ENCODE measurements at regions not wholly inside any gene's neighbourhood (a gene's known extent, or its start where the extent isn't known, plus 50 kb on each side); places are given as distances from the start of the nearest gene placed in this dataset.

DNA sequence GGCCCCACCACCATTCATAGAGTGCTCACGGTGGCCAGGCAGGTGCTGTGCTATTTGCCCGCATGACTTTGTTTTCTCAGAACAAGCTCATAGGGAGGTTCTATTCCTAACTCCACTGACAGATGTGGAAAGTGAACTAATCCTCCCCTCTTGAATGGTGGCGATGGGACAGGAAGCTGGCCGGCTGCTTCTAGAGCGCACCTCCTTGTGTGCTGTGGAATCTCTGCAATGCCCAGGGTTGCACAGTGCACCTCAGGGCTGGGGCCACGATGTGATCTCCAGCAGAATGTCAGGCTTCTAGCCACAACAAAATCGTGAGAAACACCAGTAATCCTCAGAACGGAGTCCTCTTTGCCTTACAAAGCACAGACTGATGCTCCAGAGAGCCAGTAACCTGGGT is 53.8 kb upstream of the SLC22A23 start:
- Histone ChIP-seq H3K27me3 (replicated peaks; ENCODE audit: control insufficient read depth, insufficient read depth, low read length) (no peaks in the 10 kb centered on the region), H3K4me1 (peaks cover 15% of the 10 kb centered on the region; the same call in 1 of the 2 replicates), H3K4me3 (ENCODE audit: low read depth, low read length) (no peak overlapping the region), H3K9me3 (no peaks in the 10 kb centered on the region), H3K36me3 (ENCODE audit: control insufficient read depth, insufficient read depth, low read length) (no peaks in the 10 kb centered on the region)
- BruUV-seq (replicated peaks) = no TSS peak
- no peak for DNase-seq
- Mint-ChIP-seq H3K9me3 (ENCODE audit: unreplicated experiment) (no peaks in the 10 kb centered on the region), H3K4me1 (ENCODE audit: low read depth, unreplicated experiment) (peaks cover 8% of the 10 kb centered on the region), H3K27ac (ENCODE audit: unreplicated experiment) (peak overlapping the region; percentile 20), H3K4me3 (ENCODE audit: unreplicated experiment) (no peak overlapping the region), H3K27me3 (ENCODE audit: insufficient read depth, unreplicated experiment) (no peaks in the 10 kb centered on the region), H3K36me3 (ENCODE audit: insufficient read depth, unreplicated experiment) (no peaks in the 10 kb centered on the region)
- CTCF ChIA-PET = interaction anchor here (0.7 kb wide), 1 partner anchor 8 kb away, joined by 3 read pairs; no protein-coding TSS in a partner anchor
- POLR2A ChIA-PET = no interaction called here
- TF ChIP-seq, protein P1, sequence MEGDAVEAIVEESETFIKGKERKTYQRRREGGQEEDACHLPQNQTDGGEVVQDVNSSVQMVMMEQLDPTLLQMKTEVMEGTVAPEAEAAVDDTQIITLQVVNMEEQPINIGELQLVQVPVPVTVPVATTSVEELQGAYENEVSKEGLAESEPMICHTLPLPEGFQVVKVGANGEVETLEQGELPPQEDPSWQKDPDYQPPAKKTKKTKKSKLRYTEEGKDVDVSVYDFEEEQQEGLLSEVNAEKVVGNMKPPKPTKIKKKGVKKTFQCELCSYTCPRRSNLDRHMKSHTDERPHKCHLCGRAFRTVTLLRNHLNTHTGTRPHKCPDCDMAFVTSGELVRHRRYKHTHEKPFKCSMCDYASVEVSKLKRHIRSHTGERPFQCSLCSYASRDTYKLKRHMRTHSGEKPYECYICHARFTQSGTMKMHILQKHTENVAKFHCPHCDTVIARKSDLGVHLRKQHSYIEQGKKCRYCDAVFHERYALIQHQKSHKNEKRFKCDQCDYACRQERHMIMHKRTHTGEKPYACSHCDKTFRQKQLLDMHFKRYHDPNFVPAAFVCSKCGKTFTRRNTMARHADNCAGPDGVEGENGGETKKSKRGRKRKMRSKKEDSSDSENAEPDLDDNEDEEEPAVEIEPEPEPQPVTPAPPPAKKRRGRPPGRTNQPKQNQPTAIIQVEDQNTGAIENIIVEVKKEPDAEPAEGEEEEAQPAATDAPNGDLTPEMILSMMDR (IDR thresholded peaks at IDR 0.05; ENCODE audit: insufficient read depth in 1 of 2, low read depth in 1 of 2, low read length in 1 of 2, severe bottlenecking in 1 of 2, unreplicated experiment in 1 of 2) = no peak
- intact Hi-C loops (cut with micrococcal nuclease; ENCODE audit: unreplicated experiment) = no loop called here

GRCh38 chr6:3510178-3510577 is 53.3 kb upstream of the SLC22A23 start:
- no peaks in the 10 kb centered on the region for H3K36me3 ChIP-seq (ENCODE audit: control insufficient read depth, insufficient read depth, low read length)
- H3K27me3 Mint-ChIP-seq (ENCODE audit: insufficient read depth, unreplicated experiment) = no peaks in the 10 kb centered on the region
- no peak overlapping the region for H3K27ac Mint-ChIP-seq (ENCODE audit: unreplicated experiment)
- TF ChIP-seq, protein P1 (IDR thresholded peaks at IDR 0.05; ENCODE audit: insufficient read depth in 1 of 2, low read depth in 1 of 2, low read length in 1 of 2, severe bottlenecking in 1 of 2, unreplicated experiment in 1 of 2) = no peak
- no peaks in the 10 kb centered on the region for H3K36me3 Mint-ChIP-seq (ENCODE audit: insufficient read depth, unreplicated experiment)
- intact Hi-C loops (cut with micrococcal nuclease; ENCODE audit: unreplicated experiment) = no loop called here
- H3K9me3 ChIP-seq = no peaks in the 10 kb centered on the region
- H3K4me1 Mint-ChIP-seq (ENCODE audit: low read depth, unreplicated experiment) = peaks cover 8% of the 10 kb centered on the region
- peaks cover 15% of the 10 kb centered on the region; the same call in 1 of the 2 replicates for H3K4me1 ChIP-seq
- no peak overlapping the region for H3K4me3 ChIP-seq (ENCODE audit: low read depth, low read length)
- H3K4me3 Mint-ChIP-seq (ENCODE audit: unreplicated experiment) = no peak overlapping the region
- BruUV-seq (replicated peaks) = no TSS peak
- H3K27me3 ChIP-seq (replicated peaks; ENCODE audit: control insufficient read depth, insufficient read depth, low read length) = no peaks in the 10 kb centered on the region
- CTCF ChIA-PET = interaction anchor here (0.7 kb wide), 1 partner anchor 9 kb away, joined by 3 read pairs; no protein-coding TSS in a partner anchor
- POLR2A ChIA-PET = no interaction called here
- no peak for DNase-seq
- no peaks in the 10 kb centered on the region for H3K9me3 Mint-ChIP-seq (ENCODE audit: unreplicated experiment)

DNA sequence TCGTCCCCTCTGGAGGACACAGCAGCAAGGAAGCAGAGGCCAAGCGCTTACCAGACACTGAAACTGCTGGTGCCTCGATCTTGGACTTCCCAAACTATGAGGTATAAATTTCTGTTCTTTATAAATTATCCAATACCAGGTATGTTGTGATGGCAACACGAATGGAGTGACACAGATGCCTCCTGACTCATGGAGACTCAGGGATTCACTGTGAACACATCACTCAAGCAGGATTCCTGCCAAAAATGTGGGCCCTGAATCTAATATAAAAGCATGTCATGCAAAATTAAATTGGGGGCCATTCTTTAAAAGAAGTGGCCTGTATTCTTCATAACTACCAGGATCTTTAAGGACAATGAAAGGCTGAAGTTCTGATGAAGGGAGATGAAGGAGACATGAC is 52.5 kb upstream of the SLC22A23 start:
- Mint-ChIP-seq H3K4me3 (ENCODE audit: unreplicated experiment) (no peak overlapping the region), H3K4me1 (ENCODE audit: low read depth, unreplicated experiment) (peaks cover 10% of the 10 kb centered on the region), H3K27ac (ENCODE audit: unreplicated experiment) (no peak overlapping the region), H3K9me3 (ENCODE audit: unreplicated experiment) (no peaks in the 10 kb centered on the region), H3K27me3 (ENCODE audit: insufficient read depth, unreplicated experiment) (no peaks in the 10 kb centered on the region), H3K36me3 (ENCODE audit: insufficient read depth, unreplicated experiment) (no peaks in the 10 kb centered on the region)
- no TSS peak for BruUV-seq (replicated peaks)
- TF ChIP-seq, protein P1 (IDR thresholded peaks at IDR 0.05; ENCODE audit: insufficient read depth in 1 of 2, low read depth in 1 of 2, low read length in 1 of 2, severe bottlenecking in 1 of 2, unreplicated experiment in 1 of 2) = no peak
- Histone ChIP-seq H3K36me3 (ENCODE audit: control insufficient read depth, insufficient read depth, low read length) (no peaks in the 10 kb centered on the region), H3K4me1 (peaks cover 17% of the 10 kb centered on the region; the same call in 1 of the 2 replicates), H3K9me3 (no peaks in the 10 kb centered on the region), H3K27me3 (replicated peaks; ENCODE audit: control insufficient read depth, insufficient read depth, low read length) (no peaks in the 10 kb centered on the region), H3K4me3 (ENCODE audit: low read depth, low read length) (no peak overlapping the region)
- ChIA-PET CTCF (no interaction called here), POLR2A (no interaction called here)
- intact Hi-C loops (cut with micrococcal nuclease; ENCODE audit: unreplicated experiment) = no loop called here
- DNase-seq = no peak

All from Caco-2 (cell line).